PC-3 (cell line): ENCODE measurements at regions not wholly inside any gene's neighbourhood (a gene's known extent, or its start where the extent isn't known, plus 50 kb on each side); places are given as distances from the start of the nearest gene placed in this dataset.

Experiments
- ATAC-seq: fragments of 200-7000 bp; cut with Tn5 transposase; 2 replicates; pipeline ENCODE4 v1.9.1; 2020; ENCODE audit warnings: mild to moderate bottlenecking, moderate library complexity
- BruUV-seq: library from RNA; stranded (reverse); fragments of 400-500 nt; replicated peaks from 2 replicates; lab custom pipeline; 2021; lab: Mats Ljungman, UMichigan
- CTCF ChIA-PET: fragments of 300-600 bp; sonication (Branson Sonifier 250); formaldehyde crosslinking; loops from one replicate; lab custom pipeline; 2022; ENCODE audit warnings: antibody characterized with exemption; lab: Charles Lee
- POLR2A ChIA-PET: fragments of 300-600 bp; sonication (Branson Sonifier 250); formaldehyde crosslinking; loops from one replicate; lab custom pipeline; 2022; ENCODE audit warnings: antibody characterized with exemption; ENCODE audit not compliant: unreplicated experiment; lab: Charles Lee
- DNase-seq: peaks from one replicate; pipeline ENCODE4 v3.0.0-alpha.2; 2015
- H2AFZ ChIP-seq: fragments of 300-600 bp; sonication (generic); 2 replicates; pipeline ENCODE4 v1.6.0; 2016; ENCODE audit warnings: antibody characterized with exemption, low read length
- H3F3A ChIP-seq: fragments of 300-600 bp; sonication (generic); one replicate; pipeline ENCODE4 v1.6.0; 2017; ENCODE audit warnings: antibody characterized with exemption, low read length, control low read depth, mild to moderate bottlenecking; ENCODE audit not compliant: unreplicated experiment
- H3K27ac ChIP-seq: fragments of 300-600 bp; sonication (generic); 2 replicates; pipeline ENCODE4 v1.5.1; 2016; ENCODE audit warnings: mild to moderate bottlenecking, low read length
- H3K27me3 ChIP-seq: fragments of 300-600 bp; sonication (generic); 2 replicates; pipeline ENCODE4 v1.6.1; 2016; ENCODE audit warnings: low read length, mixed read lengths
- H3K36me3 ChIP-seq: fragments of 300-600 bp; sonication (generic); 2 replicates; pipeline ENCODE4 v1.6.1; 2016; ENCODE audit warnings: low read depth, mixed run types, low read length, mixed read lengths
- H3K4me1 ChIP-seq: fragments of 300-600 bp; sonication (generic); 2 replicates; pipeline ENCODE4 v1.5.1; 2016; ENCODE audit warnings: low read length; ENCODE audit not compliant: insufficient read depth
- H3K4me2 ChIP-seq: fragments of 300-600 bp; sonication (generic); 2 replicates; pipeline ENCODE4 v1.6.0; 2016; ENCODE audit warnings: low read length
- H3K4me3 ChIP-seq: fragments of 300-600 bp; sonication (generic); 2 replicates; pipeline ENCODE4 v1.5.1; 2016; ENCODE audit warnings: mild to moderate bottlenecking, low read length, mixed read lengths
- H3K79me2 ChIP-seq: fragments of 300-600 bp; sonication (generic); 2 replicates; pipeline ENCODE4 v1.6.1; 2017; ENCODE audit warnings: low read length, mixed read lengths
- H3K9ac ChIP-seq: fragments of 300-600 bp; sonication (generic); 2 replicates; pipeline ENCODE4 v1.6.0; 2016; ENCODE audit warnings: mild to moderate bottlenecking, low read length
- H3K9me2 ChIP-seq: fragments of 300-600 bp; sonication (generic); replicated peaks from 2 replicates; pipeline ENCODE4 v1.6.1; 2016; ENCODE audit warnings: mixed run types, low read length, mixed read lengths
- H3K9me3 ChIP-seq: fragments of 300-600 bp; sonication (generic); 2 replicates; pipeline ENCODE4 v1.6.1; 2016; ENCODE audit warnings: low read length, mixed read lengths
- H4K20me1 ChIP-seq: fragments of 300-600 bp; sonication (generic); 2 replicates; pipeline ENCODE4 v1.6.1; 2016; ENCODE audit warnings: low read length, mixed read lengths
- CTCF ChIP-seq: fragments of 300-600 bp; sonication (generic); conservative IDR thresholded peaks from 2 replicates; pipeline ENCODE4 v1.5.1; 2017; ENCODE audit warnings: antibody characterized with exemption, low read depth, mild to moderate bottlenecking, low read length
- EZH2 ChIP-seq: fragments of 300-600 bp; sonication (generic); IDR thresholded peaks from one replicate; pipeline ENCODE4 v1.6.1; 2017; ENCODE audit warnings: antibody characterized with exemption, mild to moderate bottlenecking, low read length; ENCODE audit not compliant: unreplicated experiment
- EZH2phosphoT487 ChIP-seq: fragments of 300-600 bp; sonication (generic); IDR thresholded peaks from 2 replicates; pipeline ENCODE4 v1.6.1; 2018; ENCODE audit warnings: mild to moderate bottlenecking, antibody characterized with exemption, low read length, borderline replicate concordance
- intact Hi-C: fragments of 100-400 bp; cut with micrococcal nuclease; formaldehyde crosslinking; loops from 2 replicates; pipeline ENCODE4 v1.9.0; 2023

GRCh38 chr3:104935613-104936012 is 431.1 kb upstream of the ALCAM start:
- Histone ChIP-seq H3K9ac (no peak overlapping the region), H3K4me2 (no peak overlapping the region), H3K27ac (no peak overlapping the region), H3K79me2 (no peaks in the 10 kb centered on the region), H3K9me3 (no peaks in the 10 kb centered on the region), H3F3A (no peaks in the 10 kb centered on the region), H2AFZ (no peak overlapping the region), H3K36me3 (no peaks in the 10 kb centered on the region), H3K4me3 (no peak overlapping the region), H4K20me1 (no peaks in the 10 kb centered on the region), H3K4me1 (no peaks in the 10 kb centered on the region), H3K27me3 (no peaks in the 10 kb centered on the region), H3K9me2 (no peaks in the 10 kb centered on the region)
- no peak for ATAC-seq
- intact Hi-C loops, result no loop called here
- TF ChIP-seq EZH2phosphoT487 (no peak), EZH2 (no peak), CTCF (no peak)
- no peak for DNase-seq
- ChIA-PET POLR2A (interaction anchor here (0.5 kb wide), 1 partner anchor 320 kb away, joined by 3 read pairs; no protein-coding TSS in a partner anchor), CTCF (no interaction called here)
- no TSS peak for BruUV-seq

GRCh38 chr3:104939196-104939595 is 427.5 kb upstream of the ALCAM start:
- Histone ChIP-seq H3F3A (no peaks in the 10 kb centered on the region), H3K27me3 (no peaks in the 10 kb centered on the region), H2AFZ (no peak overlapping the region), H3K79me2 (no peaks in the 10 kb centered on the region), H3K9me3 (no peaks in the 10 kb centered on the region), H3K9me2 (no peaks in the 10 kb centered on the region), H3K27ac (no peak overlapping the region), H3K9ac (no peak overlapping the region), H3K4me3 (no peak overlapping the region), H3K4me2 (no peak overlapping the region), H3K4me1 (peaks cover 10% of the 10 kb centered on the region), H4K20me1 (no peaks in the 10 kb centered on the region), H3K36me3 (no peaks in the 10 kb centered on the region)
- DNase-seq, result no peak
- ChIA-PET CTCF (no interaction called here), POLR2A (no interaction called here)
- no TSS peak for BruUV-seq
- no peak for ATAC-seq
- intact Hi-C loops, result no loop called here
- TF ChIP-seq CTCF (no peak; the same call in 1 of the 2 replicates), EZH2 (no peak), EZH2phosphoT487 (no peak)

- CTCF ChIA-PET, result no interaction called here
- ATAC-seq (no peak), DNase-seq (no peak)
- H3K79me2 ChIP-seq, result no peaks in the 10 kb centered on the region
- H3K4me1 ChIP-seq, result peaks cover 16% of the 10 kb centered on the region
- no peaks in the 10 kb centered on the region for H3K9me3 ChIP-seq
- no TSS peak for BruUV-seq
- H3K9ac ChIP-seq, result no peak overlapping the region
- POLR2A ChIA-PET, result interaction anchor here (0.7 kb wide), 1 partner anchor 294 kb away, joined by 3 read pairs; no protein-coding TSS in a partner anchor
- H3K9me2 ChIP-seq, result no peaks in the 10 kb centered on the region
- H3K27me3 ChIP-seq, result no peaks in the 10 kb centered on the region
- no peaks in the 10 kb centered on the region for H4K20me1 ChIP-seq
- H3K4me3 ChIP-seq, result no peak overlapping the region
- no peaks in the 10 kb centered on the region for H3F3A ChIP-seq
- no peak for TF ChIP-seq EZH2
- H3K36me3 ChIP-seq, result no peaks in the 10 kb centered on the region
- H3K4me2 ChIP-seq, result no peak overlapping the region
- no peak overlapping the region for H3K27ac ChIP-seq
- intact Hi-C loops, result no loop called here
- H2AFZ ChIP-seq, result no peak overlapping the region
Observed at GRCh38 chr3:104941785-104942184, 424.9 kb upstream of the ALCAM start.
